K562 (cell line): ENCODE measurements at regions not wholly inside any gene's neighbourhood (a gene's known extent, or its start where the extent isn't known, plus 50 kb on each side); places are given as distances from the start of the nearest gene placed in this dataset.

Experiments used
- ATAC-seq: fragments of 200-7000 bp; cut with Tn5 transposase; 3 replicates; pipeline ENCODE4 v1.9.1; 2020; ENCODE audit warnings: moderate library complexity
- BruUV-seq: library from RNA; stranded (reverse); fragments of 400-500 nt; replicated peaks from 2 replicates; lab custom pipeline; 2021; lab: Mats Ljungman, UMichigan
- CTCF ChIA-PET: fragments of 300-600 bp; formaldehyde crosslinking; extraction: SDS; loops from one replicate; lab custom pipeline; 2021; ENCODE audit warnings: low intra/inter-chr PET ratio; lab: Yijun Ruan, JAX
- POLR2A ChIA-PET: fragments of 300-600, 350-650 bp; sonication (Branson Sonifier 250); formaldehyde crosslinking; extraction: SDS; loops from one replicate; lab custom pipeline; 2021; ENCODE audit warnings: antibody characterized with exemption, inconsistent platforms; lab: Yijun Ruan, JAX
- DNase-seq, 4 experiments: peaks; one replicate each; pipeline versions ENCODE4 v3.0.0 to v3.0.0-alpha.2; 2011 to 2018; ENCODE audit warnings: low spot score in 3 of 4, mixed read lengths in 3 of 4; ENCODE audit errors: extremely low read depth in 1 of 4
- FAIRE-seq: peaks from 2 replicates; lab custom pipeline; 2011; peaks lifted over from hg19 to GRCh38; lab: Jason Lieb, UNC
- H2AFZ ChIP-seq: 2 replicates; pipeline ENCODE4 v1.6.0; 2011; ENCODE audit warnings: low read depth, low read length, control low read depth, inconsistent platforms
- H3K27ac ChIP-seq: fragments of 200-600 bp; 3 replicates; pipeline ENCODE4 v1.8.0; 2011; ENCODE audit warnings: low read depth, mild to moderate bottlenecking, control low read depth, inconsistent platforms, low read length, moderate library complexity, mixed read lengths; ENCODE audit errors: extremely low read depth
- H3K27me3 ChIP-seq, 2 experiments: fragments of 300-600 bp in 1 of 2; 2 replicates in 1 of 2; 3 replicates in 1 of 2; pipeline versions ENCODE4 v1.6.0 to v1.8.0; 2011; ENCODE audit warnings: inconsistent platforms in 2 of 2, low read length in 2 of 2, mild to moderate bottlenecking in 1 of 2, mixed read lengths in 1 of 2, moderate library complexity in 1 of 2; ENCODE audit not compliant: control insufficient read depth in 2 of 2, insufficient read depth in 2 of 2
- H3K36me3 ChIP-seq: fragments of 300-600 bp; 3 replicates; pipeline ENCODE4 v1.8.0; 2011; ENCODE audit warnings: mild to moderate bottlenecking, low read length, inconsistent platforms; ENCODE audit not compliant: control insufficient read depth, insufficient read depth
- H3K4me1 ChIP-seq, 2 experiments: fragments of 200-600 bp in 1 of 2; replicated peaks in 1 of 2; 2 replicates in 1 of 2; 3 replicates in 1 of 2; pipeline versions ENCODE4 v1.5.1 to v1.8.0; 2011; ENCODE audit warnings: inconsistent platforms in 2 of 2, low read length in 2 of 2, mild to moderate bottlenecking in 1 of 2, mixed read lengths in 1 of 2, moderate library complexity in 1 of 2; ENCODE audit not compliant: control insufficient read depth in 2 of 2, insufficient read depth in 2 of 2
- H3K4me2 ChIP-seq: 2 replicates; pipeline ENCODE4 v1.6.1; 2011; ENCODE audit warnings: low read length, control low read depth, inconsistent platforms, mixed read lengths; ENCODE audit not compliant: insufficient read depth
- H3K4me3 ChIP-seq: fragments of 200-600 bp; sonication (generic), shearing (Covaris generic); 2 replicates; pipeline ENCODE4 v1.5.1; 2016; ENCODE audit warnings: control low read depth, inconsistent platforms
- H3K79me2 ChIP-seq: fragments of 200-600 bp; 3 replicates; pipeline ENCODE4 v1.8.0; 2011; ENCODE audit warnings: low read length, inconsistent platforms; ENCODE audit not compliant: control insufficient read depth, insufficient read depth
- H3K9ac ChIP-seq, 2 experiments: 2 replicates each; pipeline versions ENCODE4 v1.6.0 to v1.6.1; 2011; ENCODE audit warnings: low read depth in 2 of 2, low read length in 2 of 2, control low read depth in 1 of 2, inconsistent platforms in 1 of 2, mild to moderate bottlenecking in 1 of 2, mixed read lengths in 1 of 2; ENCODE audit not compliant: insufficient read depth in 1 of 2
- H3K9me1 ChIP-seq: one replicate; pipeline ENCODE4 v1.6.0; 2011; ENCODE audit warnings: inconsistent platforms, mild to moderate bottlenecking, low read length, moderate library complexity; ENCODE audit not compliant: control insufficient read depth, insufficient read depth
- H3K9me3 ChIP-seq: replicated peaks from 2 replicates; pipeline ENCODE4 v1.5.1; 2011; ENCODE audit warnings: low read depth, low read length, inconsistent platforms; ENCODE audit not compliant: control insufficient read depth, insufficient read depth
- H4K20me1 ChIP-seq: replicated peaks from 2 replicates; pipeline ENCODE4 v1.6.1; 2011; ENCODE audit warnings: low read length, inconsistent platforms, mixed read lengths; ENCODE audit not compliant: control insufficient read depth, insufficient read depth
- E2F4 ChIP-seq: sonication (generic); formaldehyde crosslinking; IDR thresholded peaks from 2 replicates; pipeline ENCODE4 v1.8.0; 2022; ENCODE audit warnings: mild to moderate bottlenecking, low read depth, missing genetic modification reagents
- E2F6 ChIP-seq, 2 experiments: IDR thresholded peaks; 2 replicates each; pipeline ENCODE4 v1.6.1; 2011; ENCODE audit warnings: borderline replicate concordance in 1 of 2, control low read depth in 1 of 2, low read depth in 1 of 2, low read length in 1 of 2, mild to moderate bottlenecking in 1 of 2, mixed read lengths in 1 of 2, moderate library complexity in 1 of 2; ENCODE audit not compliant: insufficient read depth in 1 of 2, insufficient read length in 1 of 2, poor library complexity in 1 of 2, severe bottlenecking in 1 of 2; ENCODE audit errors: extremely low read depth in 1 of 2
- ERF ChIP-seq: fragments of 450-650 bp; formaldehyde crosslinking; IDR thresholded peaks from 2 replicates; pipeline ENCODE4 v1.4.0; 2020; ENCODE audit warnings: mild to moderate bottlenecking, mixed read lengths
- GMEB1 ChIP-seq: fragments of 250-450 bp; sonication (Bioruptor Pico); IDR thresholded peaks from 2 replicates; pipeline ENCODE4 v1.4.0; 2020; ENCODE audit warnings: mild to moderate bottlenecking
- LARP7 ChIP-seq: fragments of 450-650 bp; IDR thresholded peaks from 2 replicates; pipeline ENCODE4 v1.6.1; 2016
- MCM3 ChIP-seq: fragments of 450-650 bp; IDR thresholded peaks from 2 replicates; pipeline ENCODE4 v1.6.1; 2016
- MCM5 ChIP-seq: fragments of 450-650 bp; IDR thresholded peaks from 2 replicates; pipeline ENCODE4 v1.6.1; 2016; ENCODE audit warnings: low read depth
- MTA2 ChIP-seq: fragments of 450-650 bp; IDR thresholded peaks from 2 replicates; pipeline ENCODE4 v1.6.1; 2016; ENCODE audit warnings: low read depth
- NONO ChIP-seq, 2 experiments: fragments of 200-400 bp in 1 of 2; fragments of 450-650 bp in 1 of 2; formaldehyde crosslinking in 1 of 2; IDR thresholded peaks; 2 replicates each; pipeline ENCODE4 v1.6.1; 2017; ENCODE audit warnings: low read depth in 2 of 2, mild to moderate bottlenecking in 2 of 2, moderate library complexity in 2 of 2, low read length in 1 of 2
- RNF219 ChIP-seq: fragments of 250-450 bp; sonication (Bioruptor Pico); IDR thresholded peaks from 2 replicates; pipeline ENCODE4 v1.5.0; 2022; ENCODE audit warnings: mild to moderate bottlenecking
- SRSF1 ChIP-seq: fragments of 200-400 bp; formaldehyde crosslinking; IDR thresholded peaks from 2 replicates; pipeline ENCODE4 v1.6.1; 2017; ENCODE audit warnings: mild to moderate bottlenecking, low read depth, low read length, moderate library complexity
- WGBS: fragments of 100-300 bp; shearing (Covaris generic); methylation state at CpG from one replicate; pipeline ENCODE4 v1.1.6; 2016; ENCODE audit warnings: low coverage, mixed read lengths; ENCODE audit not compliant: insufficient coverage; ENCODE audit errors: missing lambda C conversion rate; 5-methylcytosine and 5-hydroxymethylcytosine counted together
- in situ Hi-C: fragments of 300-500 bp; cut with MboI; formaldehyde crosslinking; loops from 4 replicates; pipeline ENCODE4 v1.15.0; 2018; ENCODE audit warnings: inconsistent platforms, mixed read lengths
- intact Hi-C: fragments of 100-400 bp; cut with micrococcal nuclease; formaldehyde crosslinking; loops from 2 replicates; pipeline ENCODE4 v1.14.2; 2022
- TF ChIP-seq, protein P1 (sequence below): fragments of 450-650 bp; formaldehyde crosslinking; IDR thresholded peaks from 2 replicates; pipeline ENCODE4 v1.4.0; 2020; ENCODE audit warnings: mild to moderate bottlenecking, moderate library complexity

DNA sequence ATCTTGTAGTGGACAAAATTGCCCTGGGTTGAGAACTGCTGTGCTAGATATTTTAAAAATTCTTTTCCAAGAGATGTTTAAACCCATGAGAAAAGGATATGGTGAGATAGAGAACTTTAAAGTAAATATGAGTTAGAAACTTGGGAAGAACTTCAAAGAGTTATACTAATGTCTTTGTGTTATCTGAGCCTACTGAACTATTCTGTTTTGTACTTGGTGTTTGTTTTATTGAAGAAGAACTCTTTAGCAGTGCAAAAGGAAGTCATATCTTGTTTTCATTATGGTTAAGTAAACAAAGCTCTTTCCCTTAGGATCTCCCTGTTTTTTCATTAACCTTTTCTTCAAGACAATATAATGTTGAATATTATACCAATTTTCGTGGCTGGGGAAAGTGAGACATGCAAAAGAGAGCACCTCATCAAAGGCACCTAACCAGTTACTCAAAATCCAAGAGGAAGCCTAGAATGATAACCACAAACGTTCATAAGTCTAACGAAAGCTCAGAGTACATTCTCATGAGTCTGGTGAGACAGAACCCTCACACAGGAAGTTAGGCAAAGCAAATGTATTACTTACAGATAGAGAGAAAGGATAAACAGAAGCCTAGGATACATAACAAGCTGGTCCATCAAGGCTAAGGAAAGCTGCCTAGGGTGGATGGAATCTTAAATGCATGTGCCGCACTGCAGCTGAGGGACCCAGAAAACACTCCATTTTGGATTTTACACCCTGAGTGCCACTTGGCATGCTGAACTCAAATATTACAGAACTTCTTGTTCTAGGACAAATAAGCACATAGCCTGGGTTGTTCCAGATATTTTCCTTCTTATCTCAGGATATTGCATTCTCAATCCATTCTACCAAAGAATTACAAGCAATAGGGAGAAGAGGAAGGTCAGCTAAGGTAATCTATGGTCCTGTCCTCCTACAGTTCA, 112.5 kb upstream of the ANO3 start (continued):
- no peak for TF ChIP-seq E2F6 (IDR thresholded peaks at IDR 0.05; ENCODE audit: borderline replicate concordance in 1 of 2, extremely low read depth in 1 of 2, insufficient read depth in 1 of 2, insufficient read length in 1 of 2, low read depth in 1 of 2, low read length in 1 of 2, poor library complexity in 1 of 2, severe bottlenecking in 1 of 2)
- TF ChIP-seq MTA2: no peak

DNA sequence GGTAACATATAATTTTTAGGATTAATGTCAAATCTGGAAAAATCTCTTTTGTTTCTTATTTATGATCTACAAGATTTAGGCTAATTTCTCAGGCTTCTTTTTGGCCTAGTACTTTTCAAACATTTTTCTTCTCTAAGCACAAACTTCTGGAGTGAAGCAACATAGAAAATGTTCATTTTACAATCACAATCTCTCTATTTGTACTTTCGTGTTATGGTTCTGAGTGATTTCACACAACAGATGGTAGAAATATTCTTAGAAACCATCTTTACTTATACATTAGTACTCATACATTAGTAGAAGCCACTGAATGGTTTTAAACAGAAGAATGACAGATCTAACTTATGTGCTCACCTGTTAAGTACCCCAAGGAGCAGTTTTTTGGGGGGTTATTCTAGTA, 106.3 kb upstream of the ANO3 start:
- CTCF ChIA-PET: no interaction called here
- WGBS: 0% methylated on average over 1 of the region's 1 CpG
- Histone ChIP-seq H3K27me3 (no peaks in the 10 kb centered on the region), H3K9me1 (no peaks in the 10 kb centered on the region), H3K36me3 (no peaks in the 10 kb centered on the region), H3K9ac (no peak overlapping the region), H4K20me1 (no peaks in the 10 kb centered on the region), H2AFZ (no peak overlapping the region), H3K4me1 (no peaks in the 10 kb centered on the region), H3K9me3 (no peaks in the 10 kb centered on the region), H3K27ac (no peak overlapping the region), H3K4me3 (no peak overlapping the region), H3K4me2 (no peak overlapping the region), H3K79me2 (no peaks in the 10 kb centered on the region)
- POLR2A ChIA-PET: interaction anchor here (0.6 kb wide), 1 partner anchor 1632 kb away, joined by 3 read pairs; no protein-coding TSS in a partner anchor
- in situ Hi-C loops (no loop called here), intact Hi-C loops (no loop called here)
- ATAC-seq (no peak), FAIRE-seq (no peak), DNase-seq (no peak)
- no TSS peak for BruUV-seq
- TF ChIP-seq GMEB1 (CRISPR knock-in tag) (no peak), E2F4 (no peak), ERF (CRISPR knock-in tag) (no peak), MCM5 (no peak), SRSF1 (no peak), LARP7 (no peak), RNF219 (CRISPR knock-in tag) (no peak), MCM3 (no peak), NONO (IDR thresholded peaks at IDR 0.05; ENCODE audit: low read depth in 2 of 2, low read length in 1 of 2) (no peak)
- TF ChIP-seq, protein P1, sequence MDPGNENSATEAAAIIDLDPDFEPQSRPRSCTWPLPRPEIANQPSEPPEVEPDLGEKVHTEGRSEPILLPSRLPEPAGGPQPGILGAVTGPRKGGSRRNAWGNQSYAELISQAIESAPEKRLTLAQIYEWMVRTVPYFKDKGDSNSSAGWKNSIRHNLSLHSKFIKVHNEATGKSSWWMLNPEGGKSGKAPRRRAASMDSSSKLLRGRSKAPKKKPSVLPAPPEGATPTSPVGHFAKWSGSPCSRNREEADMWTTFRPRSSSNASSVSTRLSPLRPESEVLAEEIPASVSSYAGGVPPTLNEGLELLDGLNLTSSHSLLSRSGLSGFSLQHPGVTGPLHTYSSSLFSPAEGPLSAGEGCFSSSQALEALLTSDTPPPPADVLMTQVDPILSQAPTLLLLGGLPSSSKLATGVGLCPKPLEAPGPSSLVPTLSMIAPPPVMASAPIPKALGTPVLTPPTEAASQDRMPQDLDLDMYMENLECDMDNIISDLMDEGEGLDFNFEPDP (CRISPR knock-in tag): no peak
